K562 (cell line): ENCODE measurements at regions not wholly inside any gene's neighbourhood (a gene's known extent, or its start where the extent isn't known, plus 50 kb on each side); places are given as distances from the start of the nearest gene placed in this dataset.

Experiments used
- CCAR2 ChIP-seq: fragments of 200-400 bp; formaldehyde crosslinking; IDR thresholded peaks from 2 replicates; pipeline ENCODE4 v1.6.1; 2017; ENCODE audit warnings: mild to moderate bottlenecking, low read depth, low read length
- CCNT2 ChIP-seq: IDR thresholded peaks from 2 replicates; pipeline ENCODE4 v1.6.1; 2011; ENCODE audit warnings: borderline replicate concordance, low read depth, mild to moderate bottlenecking, moderate library complexity, mixed read lengths, low read length; ENCODE audit not compliant: insufficient read length; ENCODE audit errors: extremely low read depth
- FOS ChIP-seq: IDR thresholded peaks from 3 replicates; pipeline ENCODE4 v1.6.1; 2011; ENCODE audit not compliant: insufficient read length; ENCODE audit errors: extremely low read depth
- GTF2A2 ChIP-seq: IDR thresholded peaks from 2 replicates; pipeline ENCODE4 v1.6.1; 2016; ENCODE audit warnings: mild to moderate bottlenecking, missing genetic modification characterization, missing compliant biosample characterization
- ILF3 ChIP-seq: fragments of 450-650 bp; IDR thresholded peaks from 2 replicates; pipeline ENCODE4 v1.6.1; 2018; ENCODE audit warnings: antibody characterized with exemption, mild to moderate bottlenecking, moderate library complexity, borderline replicate concordance
- KLF13 ChIP-seq: fragments of 450-650 bp; IDR thresholded peaks from 2 replicates; pipeline ENCODE4 v1.6.1; 2016; ENCODE audit warnings: missing genetic modification characterization, low read depth, mild to moderate bottlenecking, missing compliant biosample characterization, moderate library complexity, borderline replicate concordance
- MYBL2 ChIP-seq, 2 experiments: fragments of 450-650 bp in 1 of 2; sonication (generic) in 1 of 2; formaldehyde crosslinking in 1 of 2; IDR thresholded peaks; 2 replicates each; pipeline versions ENCODE4 v1.6.1 to v1.8.1; 2017 to 2022; ENCODE audit warnings: borderline replicate concordance in 1 of 2, inconsistent platforms in 1 of 2, low read depth in 1 of 2, mild to moderate bottlenecking in 1 of 2, missing genetic modification reagents in 1 of 2, moderate library complexity in 1 of 2
- POLR2H ChIP-seq: IDR thresholded peaks from 2 replicates; pipeline ENCODE4 v1.6.1; 2016; ENCODE audit warnings: missing genetic modification characterization, low read depth, mild to moderate bottlenecking, control low read depth, missing compliant biosample characterization, moderate library complexity
- RAD51 ChIP-seq: fragments of 450-650 bp; IDR thresholded peaks from 2 replicates; pipeline ENCODE4 v1.7.1; 2016; ENCODE audit warnings: low read depth, mild to moderate bottlenecking, borderline replicate concordance
- RBM22 ChIP-seq: fragments of 200-400 bp; formaldehyde crosslinking; IDR thresholded peaks from 2 replicates; pipeline ENCODE4 v1.6.1; 2018; ENCODE audit warnings: low read length, low read depth; ENCODE audit not compliant: poor library complexity, severe bottlenecking
- RHOXF2B ChIP-seq: fragments of 250-450 bp; sonication (Bioruptor Pico); conservative IDR thresholded peaks from 2 replicates; pipeline ENCODE4 v1.5.1; 2021
- TEAD1 ChIP-seq, 2 experiments: fragments of 450-650 bp in 1 of 2; sonication (generic) in 1 of 2; formaldehyde crosslinking; IDR thresholded peaks; 2 replicates each; pipeline versions ENCODE4 v1.4.0 to v1.8.0; 2020 to 2022; ENCODE audit warnings: mild to moderate bottlenecking in 2 of 2, missing genetic modification reagents in 1 of 2
- ZNF224 ChIP-seq: sonication (generic); formaldehyde crosslinking; IDR thresholded peaks from 2 replicates; pipeline ENCODE4 v1.8.0; 2022; ENCODE audit warnings: mild to moderate bottlenecking, missing genetic modification reagents
- ZNF347 ChIP-seq: fragments of 450-650 bp; formaldehyde crosslinking; IDR thresholded peaks from 2 replicates; pipeline ENCODE4 v1.4.0; 2020; ENCODE audit warnings: low read depth, mild to moderate bottlenecking, moderate library complexity
- ZNF507 ChIP-seq: conservative IDR thresholded peaks from 2 replicates; pipeline ENCODE4 v1.6.1; 2017; ENCODE audit warnings: missing genetic modification characterization, missing compliant biosample characterization
- TF ChIP-seq, protein P1 (sequence below): sonication (generic); formaldehyde crosslinking; IDR thresholded peaks from 2 replicates; pipeline ENCODE4 v1.8.0; 2022; ENCODE audit warnings: mild to moderate bottlenecking, missing genetic modification reagents, borderline replicate concordance
- TF ChIP-seq, protein P2 (sequence below): fragments of 450-650 bp; formaldehyde crosslinking; IDR thresholded peaks from 2 replicates; pipeline ENCODE4 v1.4.0; 2022; ENCODE audit warnings: missing genetic modification characterization
- TF ChIP-seq, protein P3 (sequence below): fragments of 450-650 bp; formaldehyde crosslinking; IDR thresholded peaks from 2 replicates; pipeline ENCODE4 v1.4.0; 2020; ENCODE audit warnings: mild to moderate bottlenecking, moderate library complexity
- TF ChIP-seq, protein P4 (sequence below): fragments of 250-450 bp; sonication (Bioruptor Pico); IDR thresholded peaks from 2 replicates; pipeline ENCODE4 v1.4.0; 2020; ENCODE audit warnings: mild to moderate bottlenecking, moderate library complexity
- TF ChIP-seq, protein P5 (sequence below): fragments of 450-650 bp; IDR thresholded peaks from 2 replicates; pipeline ENCODE4 v1.7.0; 2016; ENCODE audit warnings: borderline replicate concordance

DNA sequence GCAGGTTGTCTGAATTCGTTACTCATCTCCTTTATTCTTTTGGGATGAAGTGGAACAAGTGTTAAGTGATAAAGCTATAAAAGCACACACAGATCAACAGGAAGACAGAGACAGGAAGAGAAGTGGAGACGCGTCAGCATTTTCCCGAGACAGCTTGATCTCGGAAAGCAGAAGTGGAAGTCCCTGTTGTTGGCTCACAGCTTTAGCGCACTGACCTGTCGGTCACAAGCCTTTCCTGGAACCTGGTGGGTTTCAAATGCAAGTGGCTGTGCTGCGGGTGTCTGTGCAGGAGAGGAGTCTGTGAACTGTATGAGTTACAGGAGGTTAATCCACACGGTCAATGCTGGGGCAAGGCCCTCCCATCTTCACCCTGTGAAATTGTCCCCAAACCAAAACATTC, 116.6 kb upstream of the PELI1 start (continued):
- TF ChIP-seq KLF13 (tag) (no peak), ZNF507 (tag) (no peak), POLR2H (tag) (no peak), TEAD1 (CRISPR knock-in tag; IDR thresholded peaks at IDR 0.05) (no peak), ZNF347 (CRISPR knock-in tag) (no peak), GTF2A2 (tag) (no peak), RHOXF2B (no peak), RAD51 (no peak), ILF3 (no peak), RBM22 (no peak), CCNT2 (peak; percentile 24), ZNF224 (no peak), CCAR2 (no peak), MYBL2 (IDR thresholded peaks at IDR 0.05; ENCODE audit: low read depth) (no peak), MYBL2 (CRISPR knock-in tag; IDR thresholded peaks at IDR 0.05; ENCODE audit: borderline replicate concordance) (no peak), FOS (no peak)
- TF ChIP-seq, protein P1, sequence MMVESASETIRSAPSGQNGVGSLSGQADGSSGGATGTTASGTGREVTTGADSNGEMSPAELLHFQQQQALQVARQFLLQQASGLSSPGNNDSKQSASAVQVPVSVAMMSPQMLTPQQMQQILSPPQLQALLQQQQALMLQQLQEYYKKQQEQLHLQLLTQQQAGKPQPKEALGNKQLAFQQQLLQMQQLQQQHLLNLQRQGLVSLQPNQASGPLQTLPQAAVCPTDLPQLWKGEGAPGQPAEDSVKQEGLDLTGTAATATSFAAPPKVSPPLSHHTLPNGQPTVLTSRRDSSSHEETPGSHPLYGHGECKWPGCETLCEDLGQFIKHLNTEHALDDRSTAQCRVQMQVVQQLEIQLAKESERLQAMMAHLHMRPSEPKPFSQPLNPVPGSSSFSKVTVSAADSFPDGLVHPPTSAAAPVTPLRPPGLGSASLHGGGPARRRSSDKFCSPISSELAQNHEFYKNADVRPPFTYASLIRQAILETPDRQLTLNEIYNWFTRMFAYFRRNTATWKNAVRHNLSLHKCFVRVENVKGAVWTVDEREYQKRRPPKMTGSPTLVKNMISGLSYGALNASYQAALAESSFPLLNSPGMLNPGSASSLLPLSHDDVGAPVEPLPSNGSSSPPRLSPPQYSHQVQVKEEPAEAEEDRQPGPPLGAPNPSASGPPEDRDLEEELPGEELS (CRISPR knock-in tag), result no peak
- TF ChIP-seq, protein P2, sequence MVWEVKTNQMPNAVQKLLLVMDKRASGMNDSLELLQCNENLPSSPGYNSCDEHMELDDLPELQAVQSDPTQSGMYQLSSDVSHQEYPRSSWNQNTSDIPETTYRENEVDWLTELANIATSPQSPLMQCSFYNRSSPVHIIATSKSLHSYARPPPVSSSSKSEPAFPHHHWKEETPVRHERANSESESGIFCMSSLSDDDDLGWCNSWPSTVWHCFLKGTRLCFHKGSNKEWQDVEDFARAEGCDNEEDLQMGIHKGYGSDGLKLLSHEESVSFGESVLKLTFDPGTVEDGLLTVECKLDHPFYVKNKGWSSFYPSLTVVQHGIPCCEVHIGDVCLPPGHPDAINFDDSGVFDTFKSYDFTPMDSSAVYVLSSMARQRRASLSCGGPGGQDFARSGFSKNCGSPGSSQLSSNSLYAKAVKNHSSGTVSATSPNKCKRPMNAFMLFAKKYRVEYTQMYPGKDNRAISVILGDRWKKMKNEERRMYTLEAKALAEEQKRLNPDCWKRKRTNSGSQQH (CRISPR knock-in tag), result no peak
- TF ChIP-seq, protein P3, sequence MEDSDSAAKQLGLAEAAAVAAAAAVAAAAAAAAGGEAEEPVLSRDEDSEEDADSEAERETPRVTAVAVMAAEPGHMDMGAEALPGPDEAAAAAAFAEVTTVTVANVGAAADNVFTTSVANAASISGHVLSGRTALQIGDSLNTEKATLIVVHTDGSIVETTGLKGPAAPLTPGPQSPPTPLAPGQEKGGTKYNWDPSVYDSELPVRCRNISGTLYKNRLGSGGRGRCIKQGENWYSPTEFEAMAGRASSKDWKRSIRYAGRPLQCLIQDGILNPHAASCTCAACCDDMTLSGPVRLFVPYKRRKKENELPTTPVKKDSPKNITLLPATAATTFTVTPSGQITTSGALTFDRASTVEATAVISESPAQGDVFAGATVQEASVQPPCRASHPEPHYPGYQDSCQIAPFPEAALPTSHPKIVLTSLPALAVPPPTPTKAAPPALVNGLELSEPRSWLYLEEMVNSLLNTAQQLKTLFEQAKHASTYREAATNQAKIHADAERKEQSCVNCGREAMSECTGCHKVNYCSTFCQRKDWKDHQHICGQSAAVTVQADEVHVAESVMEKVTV (CRISPR knock-in tag), result no peak
- TF ChIP-seq, protein P4, sequence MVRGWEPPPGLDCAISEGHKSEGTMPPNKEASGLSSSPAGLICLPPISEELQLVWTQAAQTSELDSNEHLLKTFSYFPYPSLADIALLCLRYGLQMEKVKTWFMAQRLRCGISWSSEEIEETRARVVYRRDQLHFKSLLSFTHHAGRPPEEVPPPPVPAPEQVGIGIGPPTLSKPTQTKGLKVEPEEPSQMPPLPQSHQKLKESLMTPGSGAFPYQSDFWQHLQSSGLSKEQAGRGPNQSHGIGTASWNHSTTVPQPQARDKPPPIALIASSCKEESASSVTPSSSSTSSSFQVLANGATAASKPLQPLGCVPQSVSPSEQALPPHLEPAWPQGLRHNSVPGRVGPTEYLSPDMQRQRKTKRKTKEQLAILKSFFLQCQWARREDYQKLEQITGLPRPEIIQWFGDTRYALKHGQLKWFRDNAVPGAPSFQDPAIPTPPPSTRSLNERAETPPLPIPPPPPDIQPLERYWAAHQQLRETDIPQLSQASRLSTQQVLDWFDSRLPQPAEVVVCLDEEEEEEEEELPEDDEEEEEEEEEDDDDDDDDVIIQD (CRISPR knock-in tag), result no peak
- TF ChIP-seq, protein P5, sequence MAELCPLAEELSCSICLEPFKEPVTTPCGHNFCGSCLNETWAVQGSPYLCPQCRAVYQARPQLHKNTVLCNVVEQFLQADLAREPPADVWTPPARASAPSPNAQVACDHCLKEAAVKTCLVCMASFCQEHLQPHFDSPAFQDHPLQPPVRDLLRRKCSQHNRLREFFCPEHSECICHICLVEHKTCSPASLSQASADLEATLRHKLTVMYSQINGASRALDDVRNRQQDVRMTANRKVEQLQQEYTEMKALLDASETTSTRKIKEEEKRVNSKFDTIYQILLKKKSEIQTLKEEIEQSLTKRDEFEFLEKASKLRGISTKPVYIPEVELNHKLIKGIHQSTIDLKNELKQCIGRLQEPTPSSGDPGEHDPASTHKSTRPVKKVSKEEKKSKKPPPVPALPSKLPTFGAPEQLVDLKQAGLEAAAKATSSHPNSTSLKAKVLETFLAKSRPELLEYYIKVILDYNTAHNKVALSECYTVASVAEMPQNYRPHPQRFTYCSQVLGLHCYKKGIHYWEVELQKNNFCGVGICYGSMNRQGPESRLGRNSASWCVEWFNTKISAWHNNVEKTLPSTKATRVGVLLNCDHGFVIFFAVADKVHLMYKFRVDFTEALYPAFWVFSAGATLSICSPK, result no peak
